GM19193 (cell line): ENCODE measurements at regions not wholly inside any gene's neighbourhood (a gene's known extent, or its start where the extent isn't known, plus 50 kb on each side); places are given as distances from the start of the nearest gene placed in this dataset.

ENCODE experiments used
- POLR2A ChIP-seq: IDR thresholded peaks from 4 replicates; pipeline ENCODE4 v1.6.1; 2011; ENCODE audit not compliant: insufficient read depth, insufficient read length; ENCODE audit errors: extremely low read depth

GRCh38 chr22:47842119-47842518 lies 1079.7 kb downstream of the TBC1D22A start:
- TF ChIP-seq POLR2A, result no peak

DNA sequence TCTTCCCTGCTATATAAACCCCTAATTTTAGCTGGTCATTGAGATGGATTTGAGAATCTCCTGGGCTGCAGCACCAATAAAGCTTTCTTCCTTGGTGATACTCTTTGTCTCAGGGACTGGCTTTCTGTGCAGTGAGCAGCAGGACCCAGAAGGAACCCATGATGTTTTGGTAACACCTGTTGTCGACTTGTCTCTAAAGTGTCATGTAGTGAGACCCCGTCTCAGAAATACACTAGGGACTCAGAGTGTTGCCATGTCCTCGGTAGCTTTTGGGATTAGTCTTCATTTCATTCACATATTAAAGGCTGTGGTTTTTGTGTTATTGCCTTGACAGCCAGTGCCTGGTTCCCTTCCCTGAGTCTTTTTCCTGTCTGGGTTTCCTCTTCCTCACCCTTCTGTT lies 1078.7 kb downstream of the TBC1D22A start:
- TF ChIP-seq POLR2A, result no peak

DNA sequence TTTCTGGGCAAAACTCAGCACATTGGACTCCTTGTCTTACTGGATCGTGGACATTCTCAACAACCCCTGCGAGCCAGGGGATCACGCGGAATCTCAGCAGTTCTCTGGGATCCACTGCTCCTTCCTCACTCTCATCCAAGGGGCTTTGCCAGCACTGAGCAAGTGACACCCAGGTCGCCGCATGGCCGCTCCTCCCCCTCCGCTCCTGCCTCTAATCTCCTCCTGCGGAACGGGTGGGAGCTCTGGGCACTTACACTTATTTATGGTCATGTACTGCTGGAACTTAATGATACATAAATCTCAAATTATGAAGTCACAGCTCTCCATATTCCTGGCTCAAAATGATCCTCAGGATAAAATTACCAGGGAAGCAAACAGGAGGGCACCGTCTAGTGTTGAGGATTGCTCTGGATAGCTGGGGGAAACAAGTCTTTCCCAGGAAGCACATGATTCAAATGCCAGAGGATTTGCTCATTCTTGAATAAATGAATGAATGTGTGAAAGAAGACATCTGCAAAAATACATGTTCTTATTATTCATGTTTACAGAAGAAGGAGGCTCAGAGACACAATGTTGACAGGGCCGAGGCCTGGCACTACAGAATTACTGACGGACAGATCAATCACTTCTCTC lies 1077.3 kb downstream of the TBC1D22A start:
- no peak for TF ChIP-seq POLR2A

DNA sequence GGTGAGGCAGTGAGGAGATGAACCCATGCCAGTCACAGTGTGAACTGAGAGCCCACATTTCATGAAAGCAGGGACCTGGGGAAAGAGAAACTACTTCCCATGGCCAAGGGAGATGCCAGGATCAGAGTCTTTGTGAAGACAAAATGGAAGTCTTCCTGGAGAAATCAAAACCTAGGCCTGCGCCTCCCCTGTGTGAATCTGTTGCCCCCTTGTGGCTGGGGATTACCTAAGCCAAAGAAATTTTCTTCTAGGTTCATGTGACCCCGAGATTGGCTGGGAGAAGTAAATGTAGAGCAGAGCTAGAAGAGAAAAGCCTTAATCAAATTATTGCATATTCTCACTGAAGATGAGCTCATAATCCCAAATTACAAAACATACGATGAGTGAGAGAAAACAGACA lies 1075.3 kb downstream of the TBC1D22A start:
- no peak for TF ChIP-seq POLR2A

DNA sequence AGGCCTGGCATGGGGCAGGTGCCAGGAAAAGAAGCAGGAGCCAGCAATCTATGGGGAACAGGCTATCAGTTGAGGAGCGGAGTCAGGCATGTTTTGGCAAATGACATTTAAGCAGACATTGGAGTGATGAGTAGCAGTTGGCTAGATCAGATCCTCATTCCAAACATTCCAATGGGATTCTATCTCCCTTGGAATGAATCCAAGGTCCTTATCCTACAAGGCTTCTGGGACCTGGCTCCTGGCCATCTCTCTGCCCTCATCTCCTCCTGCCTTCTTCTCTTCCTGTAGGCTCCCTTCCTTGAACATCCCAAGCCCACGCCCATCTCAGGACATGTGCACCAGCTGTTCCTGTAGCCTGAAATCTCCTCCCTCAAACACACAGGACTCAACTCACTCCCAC lies 1074.5 kb downstream of the TBC1D22A start:
- TF ChIP-seq POLR2A, result no peak

DNA sequence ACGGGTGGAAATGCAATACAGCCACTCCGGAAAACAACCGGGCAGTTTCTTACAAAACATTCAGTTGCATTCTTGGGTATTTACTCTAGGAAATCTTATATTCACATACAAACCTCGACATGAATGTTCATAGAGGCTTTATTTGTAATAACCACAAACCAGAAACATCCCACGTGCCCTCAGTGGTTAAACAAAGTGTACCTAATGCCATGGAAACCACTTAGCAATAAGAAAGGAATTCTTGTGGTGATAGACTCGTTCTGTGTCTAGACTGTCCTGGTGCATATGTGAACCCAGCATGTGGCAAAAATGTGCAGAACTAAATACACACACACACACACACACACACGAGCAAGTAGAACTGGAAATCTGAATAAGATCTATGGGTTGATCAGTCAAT lies 1073.3 kb downstream of the TBC1D22A start:
- TF ChIP-seq POLR2A, result no peak

DNA sequence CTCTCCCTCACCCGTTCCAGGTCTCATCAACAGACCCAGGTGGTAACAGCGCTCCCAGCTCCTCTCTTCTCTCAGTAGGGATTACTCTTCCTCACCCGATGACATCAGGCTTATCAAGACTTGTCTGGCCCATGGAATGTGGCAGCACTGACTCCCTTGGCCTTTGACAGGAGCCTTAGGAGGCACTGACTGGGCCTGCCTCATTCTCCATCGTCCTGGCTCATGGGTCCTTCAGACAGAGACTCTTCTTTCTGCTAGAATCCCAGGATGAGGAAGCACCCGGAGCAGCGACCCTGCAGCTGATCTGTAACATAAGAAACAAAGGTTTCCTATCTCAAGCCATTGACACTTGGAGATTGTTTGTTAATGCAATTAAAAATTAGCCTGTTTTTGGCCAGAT lies 1063.6 kb downstream of the TBC1D22A start:
- no peak for TF ChIP-seq POLR2A

- no peak for TF ChIP-seq POLR2A
Measured at GRCh38 chr22:47822422-47822821, 1060.0 kb downstream of the TBC1D22A start.

- TF ChIP-seq POLR2A, result no peak
Measured at GRCh38 chr22:47818496-47818895, 1056.0 kb downstream of the TBC1D22A start.

DNA sequence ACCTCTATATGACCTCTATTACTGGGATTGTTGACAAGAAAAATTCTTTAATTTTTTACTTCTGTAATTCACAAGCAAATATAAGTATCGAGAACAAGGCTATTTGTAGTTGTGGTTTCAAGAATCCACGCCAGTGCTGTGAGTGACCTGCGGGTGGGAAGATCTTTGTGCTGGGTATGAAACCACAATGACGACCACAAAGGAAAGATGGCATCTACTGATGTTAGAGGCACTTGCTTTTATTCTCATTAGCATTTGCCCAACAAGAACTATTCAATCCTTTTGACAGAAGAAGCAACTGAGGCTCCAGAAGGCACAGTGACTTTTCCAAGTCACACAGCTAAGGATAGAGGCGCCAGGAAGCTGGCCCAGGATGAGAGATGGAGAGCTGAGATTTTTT lies 1054.9 kb downstream of the TBC1D22A start:
- no peak for TF ChIP-seq POLR2A

GRCh38 chr22:47816863-47817210 lies 1054.4 kb downstream of the TBC1D22A start:
- no peak for TF ChIP-seq POLR2A

DNA sequence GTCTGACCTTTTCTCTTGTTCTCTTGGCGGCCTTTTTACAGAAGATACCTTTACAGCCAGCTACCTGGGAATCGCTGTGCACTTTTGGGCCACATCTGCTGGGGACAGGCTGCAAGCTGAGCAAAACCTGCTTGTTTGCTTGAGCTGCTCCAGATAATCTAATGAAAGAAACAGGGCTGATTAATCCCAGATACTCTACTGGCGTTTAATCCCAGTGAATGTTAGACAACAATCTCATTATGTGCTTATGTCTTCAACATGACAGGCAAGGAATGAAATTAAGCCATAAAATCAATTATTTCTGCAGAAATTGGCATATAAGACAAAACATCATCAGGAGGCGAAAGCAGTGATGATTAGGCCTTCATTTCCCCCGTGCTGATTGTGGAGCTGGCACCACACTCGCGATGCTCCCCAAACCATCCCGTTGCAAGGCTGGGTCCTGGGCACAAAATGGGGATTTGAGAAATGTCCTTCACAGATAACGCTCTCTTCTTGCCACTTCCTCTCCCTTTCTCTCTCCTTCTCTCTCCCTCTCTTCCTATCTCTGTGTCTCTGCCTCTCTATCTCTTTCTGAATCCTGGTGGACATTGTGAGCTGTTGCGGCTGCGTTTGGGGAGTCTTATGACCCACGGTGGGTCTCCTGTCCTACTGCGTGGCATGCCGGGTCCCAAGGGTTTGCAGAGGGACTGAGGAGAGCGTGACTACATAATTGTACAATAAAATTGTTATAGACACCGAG lies 1053.8 kb downstream of the TBC1D22A start:
- TF ChIP-seq POLR2A, result no peak

DNA sequence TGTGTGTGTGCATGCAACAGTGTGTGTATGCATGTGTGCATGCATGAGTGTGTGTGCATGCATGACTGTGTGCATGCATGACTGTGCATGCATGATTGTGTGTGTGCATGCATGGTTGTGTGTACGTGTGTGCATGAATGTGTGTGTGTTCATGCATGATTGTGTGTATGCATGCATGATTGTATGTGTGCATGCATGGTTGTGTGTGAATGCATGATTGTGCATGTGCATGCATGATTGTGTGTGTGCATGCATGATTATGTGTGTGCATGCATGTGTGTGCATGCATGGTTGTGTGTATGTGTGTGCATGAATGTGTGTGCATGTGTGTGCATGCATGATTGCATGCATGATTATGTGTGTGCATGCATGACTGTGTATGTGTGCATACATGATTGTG lies 1052.0 kb downstream of the TBC1D22A start:
- TF ChIP-seq POLR2A, result no peak

DNA sequence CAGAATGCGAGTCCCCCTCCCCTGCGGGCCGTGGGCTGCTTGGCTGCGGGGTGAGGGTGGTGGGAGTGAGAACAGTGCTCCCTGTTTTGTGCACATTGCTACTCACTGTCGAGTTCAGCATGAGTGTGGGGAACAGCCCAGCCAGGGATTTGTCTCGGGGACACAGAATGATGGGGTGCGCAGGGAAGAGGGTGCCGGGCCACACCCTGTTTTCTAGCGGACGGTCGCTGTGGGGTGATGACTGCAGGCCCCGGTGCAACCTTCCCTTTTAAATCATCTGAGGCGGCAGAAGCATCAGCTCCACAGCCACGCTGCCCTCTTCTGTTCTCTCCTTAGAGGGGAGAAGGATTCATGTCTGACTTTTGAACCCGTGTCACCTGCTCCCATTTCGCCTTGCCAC lies 1051.2 kb downstream of the TBC1D22A start:
- TF ChIP-seq POLR2A, result no peak

DNA sequence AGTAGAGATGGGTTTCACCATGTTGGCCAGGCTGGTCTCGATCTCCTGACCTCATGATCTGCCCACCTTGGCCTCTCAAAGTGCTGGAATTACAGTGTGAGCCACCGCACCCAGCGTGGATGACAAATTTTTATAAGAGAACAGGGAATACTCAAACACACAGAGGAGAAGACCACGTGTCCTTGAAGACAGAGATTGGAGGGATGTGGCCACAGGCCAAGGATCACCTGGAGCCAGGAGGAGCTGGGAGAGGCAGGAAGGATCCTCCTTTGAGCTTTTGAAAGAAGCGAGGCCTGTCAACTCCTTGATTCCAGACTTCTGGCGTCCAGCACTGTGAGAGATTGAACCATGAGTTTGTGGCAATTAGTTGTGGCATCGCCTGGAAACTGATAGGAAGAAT lies 1049.5 kb downstream of the TBC1D22A start:
- no peak for TF ChIP-seq POLR2A
